ENCODE measurements at regions not wholly inside any gene's neighbourhood (a gene's known extent, or its start where the extent isn't known, plus 50 kb on each side); places are given as distances from the start of the nearest gene placed in this dataset.
A peak's percentile ranks its signal among the peaks of the same experiment; 100 is the strongest.

GRCh38 chr6:14661691-14662090, 544.1 kb downstream of the CD83 start:
- Mint-ChIP-seq H3K36me3 (ENCODE audit: insufficient read depth, unreplicated experiment) (no peaks in the 10 kb centered on the region), H3K4me1 (ENCODE audit: low read depth, unreplicated experiment) (peaks cover 5% of the 10 kb centered on the region), H3K4me3 (ENCODE audit: low read depth, unreplicated experiment) (no peak overlapping the region), H3K9me3 (ENCODE audit: low read depth, unreplicated experiment) (no peaks in the 10 kb centered on the region), H3K27ac (ENCODE audit: unreplicated experiment) (no peak overlapping the region), H3K27me3 (ENCODE audit: unreplicated experiment) (no peaks in the 10 kb centered on the region)
- DNase-seq: no peak
- BruUV-seq (replicated peaks): no TSS peak
- CTCF ChIA-PET: interaction anchor here (0.6 kb wide), 1 partner anchor 312 kb away, joined by 3 read pairs; no protein-coding TSS in a partner anchor
- intact Hi-C loops (cut with micrococcal nuclease; ENCODE audit: unreplicated experiment): no loop called here
- TF ChIP-seq, protein P1, sequence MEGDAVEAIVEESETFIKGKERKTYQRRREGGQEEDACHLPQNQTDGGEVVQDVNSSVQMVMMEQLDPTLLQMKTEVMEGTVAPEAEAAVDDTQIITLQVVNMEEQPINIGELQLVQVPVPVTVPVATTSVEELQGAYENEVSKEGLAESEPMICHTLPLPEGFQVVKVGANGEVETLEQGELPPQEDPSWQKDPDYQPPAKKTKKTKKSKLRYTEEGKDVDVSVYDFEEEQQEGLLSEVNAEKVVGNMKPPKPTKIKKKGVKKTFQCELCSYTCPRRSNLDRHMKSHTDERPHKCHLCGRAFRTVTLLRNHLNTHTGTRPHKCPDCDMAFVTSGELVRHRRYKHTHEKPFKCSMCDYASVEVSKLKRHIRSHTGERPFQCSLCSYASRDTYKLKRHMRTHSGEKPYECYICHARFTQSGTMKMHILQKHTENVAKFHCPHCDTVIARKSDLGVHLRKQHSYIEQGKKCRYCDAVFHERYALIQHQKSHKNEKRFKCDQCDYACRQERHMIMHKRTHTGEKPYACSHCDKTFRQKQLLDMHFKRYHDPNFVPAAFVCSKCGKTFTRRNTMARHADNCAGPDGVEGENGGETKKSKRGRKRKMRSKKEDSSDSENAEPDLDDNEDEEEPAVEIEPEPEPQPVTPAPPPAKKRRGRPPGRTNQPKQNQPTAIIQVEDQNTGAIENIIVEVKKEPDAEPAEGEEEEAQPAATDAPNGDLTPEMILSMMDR (IDR thresholded peaks at IDR 0.05; ENCODE audit: unreplicated experiment): no peak

- peaks cover 5% of the 10 kb centered on the region for H3K4me1 Mint-ChIP-seq (ENCODE audit: low read depth, unreplicated experiment)
- intact Hi-C loops (cut with micrococcal nuclease; ENCODE audit: unreplicated experiment): no loop called here
- H3K9me3 Mint-ChIP-seq (ENCODE audit: low read depth, unreplicated experiment): no peaks in the 10 kb centered on the region
- no peaks in the 10 kb centered on the region for H3K36me3 Mint-ChIP-seq (ENCODE audit: insufficient read depth, unreplicated experiment)
- CTCF ChIA-PET: no interaction called here
- H3K4me3 Mint-ChIP-seq (ENCODE audit: low read depth, unreplicated experiment): no peak overlapping the region
- no TSS peak for BruUV-seq (replicated peaks)
- H3K27me3 Mint-ChIP-seq (ENCODE audit: unreplicated experiment): no peaks in the 10 kb centered on the region
- no peak for DNase-seq
- TF ChIP-seq, protein P1 (IDR thresholded peaks at IDR 0.05; ENCODE audit: unreplicated experiment): no peak
- no peak overlapping the region for H3K27ac Mint-ChIP-seq (ENCODE audit: unreplicated experiment)
Observed at GRCh38 chr6:14664112-14664601, 546.6 kb downstream of the CD83 start.

- TF ChIP-seq, protein P1 (IDR thresholded peaks at IDR 0.05; ENCODE audit: unreplicated experiment): no peak
- BruUV-seq (replicated peaks): no TSS peak
- H3K4me1 Mint-ChIP-seq (ENCODE audit: low read depth, unreplicated experiment): peaks cover 5% of the 10 kb centered on the region
- H3K27me3 Mint-ChIP-seq (ENCODE audit: unreplicated experiment): no peaks in the 10 kb centered on the region
- no peak for DNase-seq
- H3K4me3 Mint-ChIP-seq (ENCODE audit: low read depth, unreplicated experiment): no peak overlapping the region
- no peak overlapping the region for H3K27ac Mint-ChIP-seq (ENCODE audit: unreplicated experiment)
- H3K9me3 Mint-ChIP-seq (ENCODE audit: low read depth, unreplicated experiment): no peaks in the 10 kb centered on the region
- no peaks in the 10 kb centered on the region for H3K36me3 Mint-ChIP-seq (ENCODE audit: insufficient read depth, unreplicated experiment)
- intact Hi-C loops (cut with micrococcal nuclease; ENCODE audit: unreplicated experiment): no loop called here
- CTCF ChIA-PET: no interaction called here
Observed at GRCh38 chr6:14664621-14665315, 547.2 kb downstream of the CD83 start.

GRCh38 chr6:14665827-14666724, 548.5 kb downstream of the CD83 start:
- CTCF ChIA-PET: no interaction called here
- H3K27ac Mint-ChIP-seq (ENCODE audit: unreplicated experiment): peak overlapping the region; percentile 28
- peaks cover 8% of the 10 kb centered on the region for H3K4me1 Mint-ChIP-seq (ENCODE audit: low read depth, unreplicated experiment)
- BruUV-seq (replicated peaks): no TSS peak
- intact Hi-C loops (cut with micrococcal nuclease; ENCODE audit: unreplicated experiment): no loop called here
- no peaks in the 10 kb centered on the region for H3K36me3 Mint-ChIP-seq (ENCODE audit: insufficient read depth, unreplicated experiment)
- TF ChIP-seq, protein P1 (IDR thresholded peaks at IDR 0.05; ENCODE audit: unreplicated experiment): no peak
- DNase-seq: no peak
- H3K4me3 Mint-ChIP-seq (ENCODE audit: low read depth, unreplicated experiment): no peak overlapping the region
- H3K27me3 Mint-ChIP-seq (ENCODE audit: unreplicated experiment): no peaks in the 10 kb centered on the region
- H3K9me3 Mint-ChIP-seq (ENCODE audit: low read depth, unreplicated experiment): no peaks in the 10 kb centered on the region
